ENCODE measurements at regions not wholly inside any gene's neighbourhood (a gene's known extent, or its start where the extent isn't known, plus 50 kb on each side); places are given as distances from the start of the nearest gene placed in this dataset.

DNA sequence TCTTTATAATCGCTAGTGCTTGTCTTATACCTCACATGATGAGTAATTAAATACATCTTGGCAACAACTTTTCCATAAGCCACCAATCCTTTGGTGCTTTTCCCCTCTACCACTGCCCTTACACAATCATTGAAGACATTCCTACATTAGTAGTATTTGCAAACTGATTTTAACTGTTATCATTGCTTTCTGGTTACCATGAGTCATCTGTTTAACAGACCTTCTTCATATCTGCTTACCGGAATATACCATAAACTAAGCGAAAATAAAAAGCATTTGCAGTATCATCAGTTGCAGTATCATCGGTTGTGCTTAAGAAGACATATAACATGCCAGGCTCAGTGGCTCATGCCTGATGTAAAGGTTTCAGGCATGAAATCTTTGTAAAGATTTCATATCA, 54.8 kb upstream of the PLEKHA5 start:
- H3K27ac Mint-ChIP-seq: no peak overlapping the region
- TF ChIP-seq, protein P1, sequence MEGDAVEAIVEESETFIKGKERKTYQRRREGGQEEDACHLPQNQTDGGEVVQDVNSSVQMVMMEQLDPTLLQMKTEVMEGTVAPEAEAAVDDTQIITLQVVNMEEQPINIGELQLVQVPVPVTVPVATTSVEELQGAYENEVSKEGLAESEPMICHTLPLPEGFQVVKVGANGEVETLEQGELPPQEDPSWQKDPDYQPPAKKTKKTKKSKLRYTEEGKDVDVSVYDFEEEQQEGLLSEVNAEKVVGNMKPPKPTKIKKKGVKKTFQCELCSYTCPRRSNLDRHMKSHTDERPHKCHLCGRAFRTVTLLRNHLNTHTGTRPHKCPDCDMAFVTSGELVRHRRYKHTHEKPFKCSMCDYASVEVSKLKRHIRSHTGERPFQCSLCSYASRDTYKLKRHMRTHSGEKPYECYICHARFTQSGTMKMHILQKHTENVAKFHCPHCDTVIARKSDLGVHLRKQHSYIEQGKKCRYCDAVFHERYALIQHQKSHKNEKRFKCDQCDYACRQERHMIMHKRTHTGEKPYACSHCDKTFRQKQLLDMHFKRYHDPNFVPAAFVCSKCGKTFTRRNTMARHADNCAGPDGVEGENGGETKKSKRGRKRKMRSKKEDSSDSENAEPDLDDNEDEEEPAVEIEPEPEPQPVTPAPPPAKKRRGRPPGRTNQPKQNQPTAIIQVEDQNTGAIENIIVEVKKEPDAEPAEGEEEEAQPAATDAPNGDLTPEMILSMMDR (IDR thresholded peaks at IDR 0.05; ENCODE audit: unreplicated experiment): no peak
- peaks cover 1% of the 10 kb centered on the region for H3K36me3 Mint-ChIP-seq (ENCODE audit: insufficient read depth)
- DNase-seq (ENCODE audit: low spot score, unreplicated experiment): no peak
- peaks cover 6% of the 10 kb centered on the region for H3K9me3 Mint-ChIP-seq (ENCODE audit: low read depth)
- H3K4me3 Mint-ChIP-seq (ENCODE audit: low read depth): no peak overlapping the region
- peaks cover 2% of the 10 kb centered on the region for H3K4me1 Mint-ChIP-seq (ENCODE audit: low read depth)
- no peaks in the 10 kb centered on the region for H3K27me3 Mint-ChIP-seq

DNA sequence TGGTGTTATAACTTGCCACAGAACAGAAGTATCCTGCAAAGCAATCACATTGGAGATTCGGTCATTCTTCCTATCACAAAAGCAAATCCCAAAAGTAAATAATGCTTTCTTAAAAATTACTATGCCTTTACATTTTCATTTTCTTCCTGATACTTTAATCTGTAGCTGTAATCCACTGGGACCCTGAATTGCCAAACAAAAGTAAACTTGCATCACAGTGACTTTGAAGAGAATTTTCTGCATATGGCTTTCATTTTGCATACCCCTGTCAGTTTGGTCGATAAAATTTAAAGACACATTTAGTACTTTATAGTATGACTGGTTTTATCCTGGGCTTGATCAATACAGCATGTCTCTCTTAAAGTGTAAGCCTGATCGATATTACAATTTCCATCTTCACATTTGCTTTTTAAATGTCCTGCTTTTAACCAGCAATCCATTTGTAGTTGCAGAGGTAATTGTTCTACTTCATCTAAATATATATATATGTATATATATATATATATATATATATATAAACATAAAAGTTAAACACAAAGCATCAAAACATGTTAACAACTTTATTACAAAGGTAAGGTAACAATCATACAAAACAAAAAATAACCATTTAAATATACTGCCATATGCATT, 53.7 kb upstream of the PLEKHA5 start:
- Mint-ChIP-seq H3K36me3 (ENCODE audit: insufficient read depth) (no peaks in the 10 kb centered on the region), H3K27ac (no peak overlapping the region), H3K4me3 (ENCODE audit: low read depth) (no peak overlapping the region), H3K9me3 (ENCODE audit: low read depth) (peaks cover 9% of the 10 kb centered on the region), H3K4me1 (ENCODE audit: low read depth) (peaks cover 2% of the 10 kb centered on the region), H3K27me3 (no peaks in the 10 kb centered on the region)
- TF ChIP-seq, protein P1 (IDR thresholded peaks at IDR 0.05; ENCODE audit: unreplicated experiment): no peak
- no peak for DNase-seq (ENCODE audit: low spot score, unreplicated experiment)
